Natural killer cell (primary cell): ENCODE measurements at regions not wholly inside any gene's neighbourhood (a gene's known extent, or its start where the extent isn't known, plus 50 kb on each side); places are given as distances from the start of the nearest gene placed in this dataset.

Experiments
- ATAC-seq, 3 donors: fragments of 150-1000 bp in 2 of 3; fragments of 200-7000 bp in 1 of 3; cut with Tn5 transposase; 1 replicate in 1 of 3; 2 replicates in 2 of 3; pipeline ENCODE4 v1.10.0; 2021; ENCODE audit warnings: mild to moderate bottlenecking in 2 of 3, moderate library complexity in 2 of 3
- DNase-seq, 2 donors: peaks; one replicate each; pipeline versions ENCODE4 v3.0.0 to v3.0.0-alpha.2; 2013 to 2021; ENCODE audit warnings: mixed read lengths in 1 of 2
- H3K27ac ChIP-seq: one replicate; pipeline ENCODE4 v1.5.1; 2013; ENCODE audit warnings: mild to moderate bottlenecking, low read length
- H3K27me3 ChIP-seq: one replicate; pipeline ENCODE4 v1.6.1; 2013; ENCODE audit warnings: low read length; ENCODE audit not compliant: control insufficient read depth, insufficient read depth
- H3K36me3 ChIP-seq: one replicate; pipeline ENCODE4 v1.6.1; 2013; ENCODE audit warnings: low read length; ENCODE audit not compliant: control insufficient read depth, insufficient read depth
- H3K4me1 ChIP-seq: one replicate; pipeline ENCODE4 v1.6.1; 2013; ENCODE audit warnings: low read length; ENCODE audit not compliant: control insufficient read depth, insufficient read depth
- H3K4me3 ChIP-seq: one replicate; pipeline ENCODE4 v1.5.1; 2013; ENCODE audit warnings: low read length
- H3K9me3 ChIP-seq: one replicate; pipeline ENCODE4 v1.6.1; 2013; ENCODE audit warnings: low read length; ENCODE audit not compliant: control insufficient read depth, insufficient read depth
- H3K27ac Mint-ChIP-seq, 2 donors: one replicate each; pipeline ENCODE4 v1.8.0; 2022; ENCODE audit warnings: mild to moderate bottlenecking in 2 of 2, mixed read lengths in 2 of 2, moderate library complexity in 1 of 2
- H3K27me3 Mint-ChIP-seq, 2 donors: one replicate each; pipeline ENCODE4 v1.8.0; 2022; ENCODE audit warnings: low read depth in 2 of 2, mixed read lengths in 2 of 2
- H3K36me3 Mint-ChIP-seq: one replicate; pipeline ENCODE4 v1.8.0; 2022; ENCODE audit warnings: mixed read lengths
- H3K4me1 Mint-ChIP-seq, 2 donors: one replicate each; pipeline ENCODE4 v1.8.0; 2022; ENCODE audit warnings: mixed read lengths in 2 of 2
- H3K4me3 Mint-ChIP-seq: one replicate; pipeline ENCODE4 v1.8.0; 2022; ENCODE audit warnings: mild to moderate bottlenecking, moderate library complexity, mixed read lengths
- H3K9me3 Mint-ChIP-seq, 2 donors: one replicate each; pipeline ENCODE4 v1.8.0; 2022; ENCODE audit warnings: mixed read lengths in 2 of 2
- WGBS: methylation state at CpG from one replicate; pipeline ENCODE4 v1.1.7; 2013; ENCODE audit warnings: missing lambda C conversion rate; ENCODE audit not compliant: insufficient coverage; 5-methylcytosine and 5-hydroxymethylcytosine counted together
- intact Hi-C: fragments of 100-400 bp; cut with micrococcal nuclease; formaldehyde crosslinking; loops from one replicate; pipeline ENCODE4 v1.14.2; 2022
- TF ChIP-seq, protein P1 (sequence below): fragments of 200-600 bp; IDR thresholded peaks from one replicate; pipeline ENCODE4 v1.8.0; 2022; ENCODE audit warnings: antibody characterized with exemption

DNA sequence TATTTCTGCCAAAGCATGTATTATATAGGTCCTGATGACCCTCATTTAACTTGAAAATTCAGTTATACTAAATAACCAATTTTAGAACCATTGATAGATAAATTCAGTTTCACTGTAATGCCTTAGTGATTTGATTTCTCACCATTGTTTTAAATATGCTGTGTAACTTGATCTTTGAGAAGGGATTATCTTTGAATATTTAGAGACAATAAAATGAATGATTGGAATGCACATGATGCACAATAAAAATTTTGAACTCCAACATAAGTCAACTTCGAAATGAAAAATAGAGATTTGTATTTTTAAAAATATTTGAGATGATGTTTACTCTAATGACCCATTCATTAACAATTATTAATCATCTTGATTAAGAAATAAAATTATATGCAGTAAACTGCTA, 654.5 kb downstream of the OLFM4 start:
- Histone ChIP-seq H3K27ac (no peak overlapping the region), H3K4me3 (no peak overlapping the region), H3K9me3 (peaks cover 8% of the 10 kb centered on the region), H3K4me1 (no peaks in the 10 kb centered on the region), H3K36me3 (no peaks in the 10 kb centered on the region), H3K27me3 (no peaks in the 10 kb centered on the region)
- Mint-ChIP-seq H3K36me3 (no peaks in the 10 kb centered on the region), H3K4me1 (no peaks in the 10 kb centered on the region), H3K27me3 (no peaks in the 10 kb centered on the region), H3K9me3 (peaks cover 11 to 23% of the 10 kb centered on the region in 2 donors), H3K27ac (no peak overlapping the region), H3K4me3 (no peak overlapping the region)
- no peak for ATAC-seq
- intact Hi-C loops, result no loop called here
- DNase-seq, result no peak
- TF ChIP-seq, protein P1, sequence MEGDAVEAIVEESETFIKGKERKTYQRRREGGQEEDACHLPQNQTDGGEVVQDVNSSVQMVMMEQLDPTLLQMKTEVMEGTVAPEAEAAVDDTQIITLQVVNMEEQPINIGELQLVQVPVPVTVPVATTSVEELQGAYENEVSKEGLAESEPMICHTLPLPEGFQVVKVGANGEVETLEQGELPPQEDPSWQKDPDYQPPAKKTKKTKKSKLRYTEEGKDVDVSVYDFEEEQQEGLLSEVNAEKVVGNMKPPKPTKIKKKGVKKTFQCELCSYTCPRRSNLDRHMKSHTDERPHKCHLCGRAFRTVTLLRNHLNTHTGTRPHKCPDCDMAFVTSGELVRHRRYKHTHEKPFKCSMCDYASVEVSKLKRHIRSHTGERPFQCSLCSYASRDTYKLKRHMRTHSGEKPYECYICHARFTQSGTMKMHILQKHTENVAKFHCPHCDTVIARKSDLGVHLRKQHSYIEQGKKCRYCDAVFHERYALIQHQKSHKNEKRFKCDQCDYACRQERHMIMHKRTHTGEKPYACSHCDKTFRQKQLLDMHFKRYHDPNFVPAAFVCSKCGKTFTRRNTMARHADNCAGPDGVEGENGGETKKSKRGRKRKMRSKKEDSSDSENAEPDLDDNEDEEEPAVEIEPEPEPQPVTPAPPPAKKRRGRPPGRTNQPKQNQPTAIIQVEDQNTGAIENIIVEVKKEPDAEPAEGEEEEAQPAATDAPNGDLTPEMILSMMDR, result no peak
- no CpG with 5 or more reads among the region's 1 CpG for WGBS

DNA sequence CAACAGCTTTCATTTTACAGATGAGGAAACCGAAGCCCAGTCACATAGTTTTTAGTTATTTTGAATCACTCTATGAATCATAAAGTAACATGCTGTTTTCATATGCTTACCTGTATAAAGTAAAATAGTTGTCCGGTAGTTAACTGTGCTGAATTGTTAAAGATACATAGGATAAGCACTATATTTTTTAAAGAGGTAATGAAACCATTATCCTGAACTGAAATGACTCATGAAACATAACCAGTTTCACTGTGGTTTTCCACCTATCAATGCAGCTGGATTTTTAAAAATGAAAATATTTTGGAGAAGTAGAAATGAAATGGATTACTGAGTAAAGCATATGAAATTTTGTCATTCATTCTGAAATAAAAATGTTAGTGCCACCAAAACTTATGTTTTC, 655.0 kb downstream of the OLFM4 start:
- Histone ChIP-seq H3K9me3 (peaks cover 8% of the 10 kb centered on the region), H3K27ac (no peak overlapping the region), H3K4me1 (no peaks in the 10 kb centered on the region), H3K27me3 (no peaks in the 10 kb centered on the region), H3K36me3 (no peaks in the 10 kb centered on the region), H3K4me3 (no peak overlapping the region)
- H3K9me3 Mint-ChIP-seq, result peaks cover 16 to 28% of the 10 kb centered on the region in 2 donors
- no peaks in the 10 kb centered on the region for H3K4me1 Mint-ChIP-seq
- intact Hi-C loops, result no loop called here
- H3K27me3 Mint-ChIP-seq, result no peaks in the 10 kb centered on the region
- 80% methylated on average over 1 of the region's 2 CpGs for WGBS
- TF ChIP-seq, protein P1, result no peak
- H3K4me3 Mint-ChIP-seq, result no peak overlapping the region
- ATAC-seq (no peak), DNase-seq (no peak)
- H3K27ac Mint-ChIP-seq, result no peak overlapping the region
- H3K36me3 Mint-ChIP-seq, result no peaks in the 10 kb centered on the region

DNA sequence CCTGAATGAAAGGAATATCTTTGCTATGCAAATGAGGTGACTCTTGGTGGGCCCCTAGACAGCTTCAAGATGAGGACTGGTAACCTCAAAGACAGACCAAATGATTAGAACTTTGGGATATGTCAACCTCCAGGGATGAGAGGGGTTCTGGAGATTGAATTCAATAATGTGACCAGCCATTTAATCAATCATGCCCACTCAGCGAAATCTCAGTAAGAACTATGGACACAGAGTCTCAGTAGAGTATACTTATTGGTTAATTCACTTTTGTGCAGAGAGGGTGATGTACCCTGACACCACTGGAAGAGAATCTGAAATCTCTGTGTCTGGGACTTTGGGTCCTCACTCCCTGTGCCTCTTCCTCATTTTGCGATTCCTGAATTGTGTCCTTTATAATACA, 662.8 kb downstream of the OLFM4 start:
- no peak overlapping the region for H3K4me3 ChIP-seq
- Mint-ChIP-seq H3K27me3 (no peaks in the 10 kb centered on the region), H3K4me3 (no peak overlapping the region), H3K27ac (no peak overlapping the region), H3K36me3 (no peaks in the 10 kb centered on the region), H3K4me1 (no peaks in the 10 kb centered on the region), H3K9me3 (peaks cover 14 to 17% of the 10 kb centered on the region in 2 donors)
- no peak overlapping the region for H3K27ac ChIP-seq
- ATAC-seq (no peak), DNase-seq (no peak)
- TF ChIP-seq, protein P1, result no peak
- H3K36me3 ChIP-seq, result no peaks in the 10 kb centered on the region
- H3K27me3 ChIP-seq, result no peaks in the 10 kb centered on the region
- intact Hi-C loops, result no loop called here
- H3K9me3 ChIP-seq, result peaks cover 2% of the 10 kb centered on the region
- WGBS, result 63% methylated on average over 1 of the region's 2 CpGs
- no peaks in the 10 kb centered on the region for H3K4me1 ChIP-seq

DNA sequence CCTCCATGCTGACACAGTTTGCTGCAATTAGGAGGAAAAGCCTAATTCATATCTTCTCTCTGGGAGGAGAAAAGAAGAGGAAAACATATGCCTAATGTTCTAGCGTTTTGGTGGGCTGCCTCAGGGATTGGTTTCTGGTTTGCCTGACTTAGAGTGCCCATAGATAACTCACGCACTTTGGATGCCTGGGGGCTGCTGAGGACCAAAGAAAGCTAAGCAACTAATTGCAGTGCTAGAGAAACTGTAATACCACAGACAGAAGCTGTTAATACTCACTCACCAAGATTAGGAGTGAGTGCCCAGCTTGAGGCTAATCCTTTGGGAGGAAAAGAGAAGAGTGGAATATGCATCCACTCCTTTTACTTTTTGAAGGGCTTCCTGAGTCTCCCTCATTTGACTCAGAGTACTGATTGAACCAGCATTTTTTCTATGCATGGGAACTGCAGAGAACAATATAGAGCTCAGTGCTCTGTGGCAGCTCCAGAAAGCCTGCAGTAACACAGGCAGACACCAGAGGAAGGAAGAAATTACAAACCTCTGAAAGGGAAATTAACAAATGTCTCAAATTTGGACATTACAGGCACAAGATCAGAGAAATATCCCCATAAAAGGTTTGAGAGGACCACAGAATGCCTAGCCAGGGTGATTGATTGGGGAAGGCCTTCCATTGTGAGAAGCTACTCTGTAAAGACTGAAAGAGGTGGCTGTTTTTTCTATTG, 666.4 kb downstream of the OLFM4 start:
- ATAC-seq (no peak), DNase-seq (no peak)
- Mint-ChIP-seq H3K9me3 (peaks cover 12 to 19% of the 10 kb centered on the region in 2 donors), H3K27ac (no peak overlapping the region), H3K36me3 (peaks cover 9% of the 10 kb centered on the region), H3K4me3 (no peak overlapping the region), H3K27me3 (no peaks in the 10 kb centered on the region), H3K4me1 (no peaks in the 10 kb centered on the region)
- Histone ChIP-seq H3K27ac (no peak overlapping the region), H3K27me3 (no peaks in the 10 kb centered on the region), H3K4me1 (no peaks in the 10 kb centered on the region), H3K9me3 (peaks cover 6% of the 10 kb centered on the region), H3K36me3 (no peaks in the 10 kb centered on the region), H3K4me3 (no peak overlapping the region)
- TF ChIP-seq, protein P1, result no peak
- 90% methylated on average over 2 of the region's 2 CpGs for WGBS
- intact Hi-C loops, result no loop called here
